ENCODE measurements at regions not wholly inside any gene's neighbourhood (a gene's known extent, or its start where the extent isn't known, plus 50 kb on each side); places are given as distances from the start of the nearest gene placed in this dataset.

DNA sequence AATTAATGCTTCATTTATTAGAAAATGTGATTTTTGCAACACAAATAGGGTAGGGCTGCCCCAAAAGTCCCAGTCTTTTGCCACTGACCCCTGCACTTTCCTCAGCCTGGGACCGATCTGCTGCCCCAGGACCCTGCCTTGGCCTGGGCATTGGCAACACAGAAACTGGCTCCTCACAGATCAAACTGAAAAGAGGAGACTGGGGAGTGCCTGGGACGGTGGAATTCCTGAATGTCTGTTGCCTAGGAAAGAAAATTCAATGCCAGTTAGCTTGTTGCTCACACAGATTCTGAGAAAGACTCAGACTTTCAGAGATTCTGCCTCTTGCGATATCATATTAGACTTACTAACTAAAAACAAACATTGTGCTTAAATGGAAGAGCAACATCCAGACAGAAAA lies 211.2 kb downstream of the VAPA start:
- TF ChIP-seq MAZ (IDR thresholded peaks at IDR 0.05; ENCODE audit: borderline replicate concordance, low read depth, low read length) (no peak), BHLHE40 (IDR thresholded peaks at IDR 0.05; ENCODE audit: low read depth, low read length) (no peak), MAFK (IDR thresholded peaks at IDR 0.05; ENCODE audit: low read depth, low read length) (no peak), POLR2A (IDR thresholded peaks at IDR 0.05; ENCODE audit: low read depth, low read length) (no peak), FOS (IDR thresholded peaks at IDR 0.05; ENCODE audit: low read depth, low read length) (no peak), MXI1 (IDR thresholded peaks at IDR 0.05; ENCODE audit: borderline replicate concordance, low read depth, low read length) (no peak), SMC3 (IDR thresholded peaks at IDR 0.05; ENCODE audit: low read depth, low read length) (no peak), RCOR1 (IDR thresholded peaks at IDR 0.05; ENCODE audit: insufficient replicate concordance, low read length) (no peak), USF2 (IDR thresholded peaks at IDR 0.05; ENCODE audit: low read depth, low read length) (no peak), CHD1 (IDR thresholded peaks at IDR 0.05; ENCODE audit: low read depth, low read length) (no peak)
- TF ChIP-seq, protein P1, sequence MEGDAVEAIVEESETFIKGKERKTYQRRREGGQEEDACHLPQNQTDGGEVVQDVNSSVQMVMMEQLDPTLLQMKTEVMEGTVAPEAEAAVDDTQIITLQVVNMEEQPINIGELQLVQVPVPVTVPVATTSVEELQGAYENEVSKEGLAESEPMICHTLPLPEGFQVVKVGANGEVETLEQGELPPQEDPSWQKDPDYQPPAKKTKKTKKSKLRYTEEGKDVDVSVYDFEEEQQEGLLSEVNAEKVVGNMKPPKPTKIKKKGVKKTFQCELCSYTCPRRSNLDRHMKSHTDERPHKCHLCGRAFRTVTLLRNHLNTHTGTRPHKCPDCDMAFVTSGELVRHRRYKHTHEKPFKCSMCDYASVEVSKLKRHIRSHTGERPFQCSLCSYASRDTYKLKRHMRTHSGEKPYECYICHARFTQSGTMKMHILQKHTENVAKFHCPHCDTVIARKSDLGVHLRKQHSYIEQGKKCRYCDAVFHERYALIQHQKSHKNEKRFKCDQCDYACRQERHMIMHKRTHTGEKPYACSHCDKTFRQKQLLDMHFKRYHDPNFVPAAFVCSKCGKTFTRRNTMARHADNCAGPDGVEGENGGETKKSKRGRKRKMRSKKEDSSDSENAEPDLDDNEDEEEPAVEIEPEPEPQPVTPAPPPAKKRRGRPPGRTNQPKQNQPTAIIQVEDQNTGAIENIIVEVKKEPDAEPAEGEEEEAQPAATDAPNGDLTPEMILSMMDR (conservative IDR thresholded peaks at IDR 0.05; ENCODE audit: low read depth, low read length), result no peak
- TF ChIP-seq, protein P2, sequence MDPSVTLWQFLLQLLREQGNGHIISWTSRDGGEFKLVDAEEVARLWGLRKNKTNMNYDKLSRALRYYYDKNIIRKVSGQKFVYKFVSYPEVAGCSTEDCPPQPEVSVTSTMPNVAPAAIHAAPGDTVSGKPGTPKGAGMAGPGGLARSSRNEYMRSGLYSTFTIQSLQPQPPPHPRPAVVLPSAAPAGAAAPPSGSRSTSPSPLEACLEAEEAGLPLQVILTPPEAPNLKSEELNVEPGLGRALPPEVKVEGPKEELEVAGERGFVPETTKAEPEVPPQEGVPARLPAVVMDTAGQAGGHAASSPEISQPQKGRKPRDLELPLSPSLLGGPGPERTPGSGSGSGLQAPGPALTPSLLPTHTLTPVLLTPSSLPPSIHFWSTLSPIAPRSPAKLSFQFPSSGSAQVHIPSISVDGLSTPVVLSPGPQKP (IDR thresholded peaks at IDR 0.05; ENCODE audit: borderline replicate concordance, low read depth, low read length), result no peak

Data from IMR-90 (cell line).